CD4-positive, CD25-positive, alpha-beta regulatory T cell (primary cell): ENCODE measurements at regions not wholly inside any gene's neighbourhood (a gene's known extent, or its start where the extent isn't known, plus 50 kb on each side); places are given as distances from the start of the nearest gene placed in this dataset.
A peak's percentile ranks its signal among the peaks of the same experiment; 100 is the strongest.

Experiments used
- ATAC-seq, 2 donors: fragments of 150-1000 bp; cut with Tn5 transposase; one replicate each; pipeline ENCODE4 v1.10.0; 2021; ENCODE audit warnings: low read depth in 2 of 2, moderate number of reproducible peaks in 2 of 2, moderate library complexity in 1 of 2
- DNase-seq, 3 donors: peaks; one replicate each; pipeline versions ENCODE4 v3.0.0 to v3.0.0-alpha.2; 2012 to 2022; ENCODE audit warnings: mixed read lengths in 1 of 3
- H3K27ac ChIP-seq: one replicate; pipeline ENCODE4 v1.7.0; 2013; ENCODE audit warnings: mild to moderate bottlenecking, low read length; ENCODE audit not compliant: insufficient read depth, poor library complexity, severe bottlenecking
- H3K27me3 ChIP-seq: one replicate; pipeline ENCODE4 v1.7.0; 2013; ENCODE audit warnings: low read length; ENCODE audit not compliant: control insufficient read depth, insufficient read depth
- H3K36me3 ChIP-seq: one replicate; pipeline ENCODE4 v1.7.0; 2013; ENCODE audit warnings: mild to moderate bottlenecking, low read length, moderate library complexity; ENCODE audit not compliant: control insufficient read depth, insufficient read depth
- H3K4me1 ChIP-seq: 2 replicates; pipeline ENCODE4 v1.7.0; 2013; ENCODE audit warnings: mild to moderate bottlenecking, low read length; ENCODE audit not compliant: insufficient read depth, control insufficient read depth, poor library complexity, severe bottlenecking
- H3K4me3 ChIP-seq: one replicate; pipeline ENCODE4 v1.7.0; 2013; ENCODE audit warnings: low read depth, mild to moderate bottlenecking, low read length, moderate library complexity
- H3K9me3 ChIP-seq, 2 experiments: 1 replicate in 1 of 2; 2 replicates in 1 of 2; pipeline ENCODE4 v1.7.0; 2013; ENCODE audit warnings: low read length in 2 of 2, mild to moderate bottlenecking in 1 of 2, moderate library complexity in 1 of 2; ENCODE audit not compliant: control insufficient read depth in 2 of 2
- H3K27ac Mint-ChIP-seq, 3 donors: one replicate each; pipeline ENCODE4 v1.8.0; 2020 to 2022; ENCODE audit warnings: mild to moderate bottlenecking in 3 of 3, mixed read lengths in 3 of 3, moderate library complexity in 2 of 3
- H3K27me3 Mint-ChIP-seq: one replicate; pipeline ENCODE4 v1.8.0; 2022; ENCODE audit warnings: mild to moderate bottlenecking, mixed read lengths
- H3K36me3 Mint-ChIP-seq: one replicate; pipeline ENCODE4 v1.8.0; 2020; ENCODE audit warnings: mixed read lengths
- H3K4me1 Mint-ChIP-seq, 4 donors: one replicate each; pipeline ENCODE4 v1.8.0; 2020 to 2022; ENCODE audit warnings: mixed read lengths in 4 of 4, mild to moderate bottlenecking in 1 of 4
- H3K4me3 Mint-ChIP-seq, 4 donors: one replicate each; pipeline ENCODE4 v1.8.0; 2020 to 2022; ENCODE audit warnings: mild to moderate bottlenecking in 4 of 4, mixed read lengths in 4 of 4, moderate library complexity in 3 of 4
- H3K9me3 Mint-ChIP-seq, 7 donors: one replicate each; pipeline ENCODE4 v1.8.0; 2020 to 2022; ENCODE audit warnings: mixed read lengths in 7 of 7, mild to moderate bottlenecking in 3 of 7, moderate library complexity in 2 of 7

- peaks cover 5% of the 10 kb centered on the region for H3K27me3 Mint-ChIP-seq
- ATAC-seq: no peak
These were observed 336.4 kb upstream of the FMN2 start for GRCh38 chr1:239755107-239755912.

GRCh38 chr1:239757716-239758115, 334.0 kb upstream of the FMN2 start:
- peaks cover 0 to 3% (median 2%) of the 10 kb centered on the region in 7 donors for H3K9me3 Mint-ChIP-seq
- H3K27me3 Mint-ChIP-seq: no peaks in the 10 kb centered on the region
- H3K4me1 Mint-ChIP-seq: no peaks in the 10 kb centered on the region
- no peak overlapping the region for H3K4me3 ChIP-seq
- no peaks in the 10 kb centered on the region for H3K36me3 ChIP-seq
- ATAC-seq (no peak), DNase-seq (no peak)
- H3K9me3 ChIP-seq: no peaks in the 10 kb centered on the region
- no peak overlapping the region for H3K27ac Mint-ChIP-seq
- H3K4me1 ChIP-seq: no peaks in the 10 kb centered on the region
- H3K36me3 Mint-ChIP-seq: no peaks in the 10 kb centered on the region
- H3K27me3 ChIP-seq: no peaks in the 10 kb centered on the region
- no peak overlapping the region for H3K27ac ChIP-seq
- H3K4me3 Mint-ChIP-seq: no peak overlapping the region

More at GRCh38 chr1:239755107-239755912, 336.4 kb upstream of the FMN2 start:
- H3K27me3 ChIP-seq: no peaks in the 10 kb centered on the region
- H3K4me1 ChIP-seq: no peaks in the 10 kb centered on the region
- no peak overlapping the region for H3K27ac Mint-ChIP-seq
- H3K4me3 Mint-ChIP-seq: no peak overlapping the region
- no peak for DNase-seq
- H3K9me3 ChIP-seq: no peaks in the 10 kb centered on the region
- H3K27ac ChIP-seq: no peak overlapping the region
- no peaks in the 10 kb centered on the region for H3K36me3 ChIP-seq
- peaks cover 0 to 5% (median 3%) of the 10 kb centered on the region in 7 donors for H3K9me3 Mint-ChIP-seq
- peaks cover 0 to 5% (median 0%) of the 10 kb centered on the region in 4 donors for H3K4me1 Mint-ChIP-seq
- H3K4me3 ChIP-seq: no peak overlapping the region
- H3K36me3 Mint-ChIP-seq: no peaks in the 10 kb centered on the region

GRCh38 chr1:239758756-239759155, 332.9 kb upstream of the FMN2 start:
- Histone ChIP-seq H3K36me3 (no peaks in the 10 kb centered on the region), H3K4me3 (no peak overlapping the region), H3K9me3 (no peaks in the 10 kb centered on the region), H3K4me1 (no peaks in the 10 kb centered on the region), H3K27ac (no peak overlapping the region), H3K27me3 (no peaks in the 10 kb centered on the region)
- DNase-seq (no peak), ATAC-seq (no peak)
- Mint-ChIP-seq H3K4me3 (no peak overlapping the region), H3K9me3 (peaks cover 0 to 2% (median 0%) of the 10 kb centered on the region in 7 donors), H3K27ac (no peak overlapping the region), H3K36me3 (no peaks in the 10 kb centered on the region), H3K27me3 (no peaks in the 10 kb centered on the region), H3K4me1 (no peaks in the 10 kb centered on the region)

GRCh38 chr1:239761509-239761908, 330.2 kb upstream of the FMN2 start:
- no peaks in the 10 kb centered on the region for H3K9me3 Mint-ChIP-seq
- no peak for ATAC-seq
- no peaks in the 10 kb centered on the region for H3K9me3 ChIP-seq
- no peaks in the 10 kb centered on the region for H3K36me3 Mint-ChIP-seq
- no peaks in the 10 kb centered on the region for H3K36me3 ChIP-seq
- no peak overlapping the region for H3K27ac ChIP-seq
- H3K4me1 ChIP-seq: no peaks in the 10 kb centered on the region
- no peak overlapping the region for H3K4me3 Mint-ChIP-seq
- H3K27ac Mint-ChIP-seq: no peak overlapping the region
- no peak for DNase-seq
- no peaks in the 10 kb centered on the region for H3K4me1 Mint-ChIP-seq
- H3K4me3 ChIP-seq: no peak overlapping the region
- peaks cover 4% of the 10 kb centered on the region for H3K27me3 Mint-ChIP-seq
- H3K27me3 ChIP-seq: no peaks in the 10 kb centered on the region

- H3K27ac Mint-ChIP-seq: no peak overlapping the region
- H3K27me3 Mint-ChIP-seq: peaks cover 4% of the 10 kb centered on the region
- H3K36me3 Mint-ChIP-seq: no peaks in the 10 kb centered on the region
- no peaks in the 10 kb centered on the region for H3K4me1 ChIP-seq
- no peak overlapping the region for H3K4me3 ChIP-seq
- no peaks in the 10 kb centered on the region for H3K27me3 ChIP-seq
- no peak for ATAC-seq
- H3K4me1 Mint-ChIP-seq: no peaks in the 10 kb centered on the region
- DNase-seq: no peak
- H3K36me3 ChIP-seq: no peaks in the 10 kb centered on the region
- H3K9me3 Mint-ChIP-seq: no peaks in the 10 kb centered on the region
- no peak overlapping the region for H3K27ac ChIP-seq
- H3K9me3 ChIP-seq: no peaks in the 10 kb centered on the region
- no peak overlapping the region for H3K4me3 Mint-ChIP-seq
These were observed 327.8 kb upstream of the FMN2 start for GRCh38 chr1:239763850-239764249.

- H3K36me3 ChIP-seq: no peaks in the 10 kb centered on the region
- Mint-ChIP-seq H3K27ac (peak overlapping the region in 2 of 3 donors; percentile 3 to 60), H3K4me3 (no peak overlapping the region), H3K4me1 (no peaks in the 10 kb centered on the region), H3K9me3 (no peaks in the 10 kb centered on the region), H3K36me3 (no peaks in the 10 kb centered on the region), H3K27me3 (peaks cover 4% of the 10 kb centered on the region)
- ATAC-seq (no peak), DNase-seq (no peak)
- no peaks in the 10 kb centered on the region for H3K9me3 ChIP-seq
- H3K4me1 ChIP-seq: no peaks in the 10 kb centered on the region
- no peak overlapping the region for H3K27ac ChIP-seq
- H3K4me3 ChIP-seq: no peak overlapping the region
- H3K27me3 ChIP-seq: no peaks in the 10 kb centered on the region
These were observed 327.1 kb upstream of the FMN2 start for GRCh38 chr1:239764546-239764945.

- Mint-ChIP-seq H3K4me1 (peaks cover 0 to 1% (median 0%) of the 10 kb centered on the region in 4 donors), H3K27ac (no peak overlapping the region), H3K4me3 (no peak overlapping the region), H3K9me3 (no peaks in the 10 kb centered on the region), H3K27me3 (peaks cover 4% of the 10 kb centered on the region), H3K36me3 (no peaks in the 10 kb centered on the region)
- DNase-seq (no peak), ATAC-seq (no peak)
- Histone ChIP-seq H3K4me1 (no peaks in the 10 kb centered on the region), H3K9me3 (no peaks in the 10 kb centered on the region), H3K4me3 (no peak overlapping the region), H3K27me3 (no peaks in the 10 kb centered on the region), H3K36me3 (no peaks in the 10 kb centered on the region), H3K27ac (no peak overlapping the region)
These were observed 326.5 kb upstream of the FMN2 start for GRCh38 chr1:239765163-239765562.

GRCh38 chr1:239771550-239771949, 320.1 kb upstream of the FMN2 start:
- Histone ChIP-seq H3K9me3 (no peaks in the 10 kb centered on the region), H3K27ac (no peak overlapping the region), H3K4me1 (no peaks in the 10 kb centered on the region), H3K36me3 (no peaks in the 10 kb centered on the region), H3K27me3 (no peaks in the 10 kb centered on the region), H3K4me3 (no peak overlapping the region)
- Mint-ChIP-seq H3K27me3 (no peaks in the 10 kb centered on the region), H3K27ac (no peak overlapping the region), H3K36me3 (no peaks in the 10 kb centered on the region), H3K4me1 (peaks cover 0 to 4% (median 1%) of the 10 kb centered on the region in 4 donors), H3K4me3 (no peak overlapping the region), H3K9me3 (peaks cover 0 to 4% (median 0%) of the 10 kb centered on the region in 7 donors)
- no peak for DNase-seq
- ATAC-seq: no peak
